OCI-LY7 (cell line): ENCODE measurements at regions not wholly inside any gene's neighbourhood (a gene's known extent, or its start where the extent isn't known, plus 50 kb on each side); places are given as distances from the start of the nearest gene placed in this dataset.
A peak's percentile ranks its signal among the peaks of the same experiment; 100 is the strongest.

Source experiments
- EZH2phosphoT487 ChIP-seq: fragments of 200-600 bp; sonication (generic); IDR thresholded peaks from 2 replicates; pipeline ENCODE4 v1.6.1; 2018; ENCODE audit warnings: low read depth, borderline replicate concordance, mild to moderate bottlenecking, mixed run types, antibody characterized with exemption, low read length, moderate library complexity, mixed read lengths
- TF ChIP-seq, protein P1 (sequence below): fragments of 200-600 bp; sonication (generic); conservative IDR thresholded peaks from 2 replicates; pipeline ENCODE4 v1.5.1; 2014; ENCODE audit warnings: mild to moderate bottlenecking, antibody characterized with exemption, low read length, moderate library complexity, mixed read lengths

- TF ChIP-seq, protein P1, sequence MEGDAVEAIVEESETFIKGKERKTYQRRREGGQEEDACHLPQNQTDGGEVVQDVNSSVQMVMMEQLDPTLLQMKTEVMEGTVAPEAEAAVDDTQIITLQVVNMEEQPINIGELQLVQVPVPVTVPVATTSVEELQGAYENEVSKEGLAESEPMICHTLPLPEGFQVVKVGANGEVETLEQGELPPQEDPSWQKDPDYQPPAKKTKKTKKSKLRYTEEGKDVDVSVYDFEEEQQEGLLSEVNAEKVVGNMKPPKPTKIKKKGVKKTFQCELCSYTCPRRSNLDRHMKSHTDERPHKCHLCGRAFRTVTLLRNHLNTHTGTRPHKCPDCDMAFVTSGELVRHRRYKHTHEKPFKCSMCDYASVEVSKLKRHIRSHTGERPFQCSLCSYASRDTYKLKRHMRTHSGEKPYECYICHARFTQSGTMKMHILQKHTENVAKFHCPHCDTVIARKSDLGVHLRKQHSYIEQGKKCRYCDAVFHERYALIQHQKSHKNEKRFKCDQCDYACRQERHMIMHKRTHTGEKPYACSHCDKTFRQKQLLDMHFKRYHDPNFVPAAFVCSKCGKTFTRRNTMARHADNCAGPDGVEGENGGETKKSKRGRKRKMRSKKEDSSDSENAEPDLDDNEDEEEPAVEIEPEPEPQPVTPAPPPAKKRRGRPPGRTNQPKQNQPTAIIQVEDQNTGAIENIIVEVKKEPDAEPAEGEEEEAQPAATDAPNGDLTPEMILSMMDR: peak; percentile 52; the same call in 1 of the 2 replicates
- no peak for TF ChIP-seq EZH2phosphoT487
These were observed 72.0 kb upstream of the MAGEB16 start for GRCh38 chrX:35726176-35726575.
